GM19025 (cell line): ENCODE measurements at regions not wholly inside any gene's neighbourhood (a gene's known extent, or its start where the extent isn't known, plus 50 kb on each side); places are given as distances from the start of the nearest gene placed in this dataset.
"Not testable (repeated sequence)": the region's sequence is repeated elsewhere in the genome, so short reads cannot be mapped to it uniquely, and the experiment has no call there.

Experiments used
- ATAC-seq: cut with Tn5 transposase; IDR thresholded peaks from one replicate; pipeline ENCODE4 v1.9.1; 2021; ENCODE audit warnings: mild to moderate bottlenecking, low read depth, moderate library complexity; ENCODE audit not compliant: unreplicated experiment

DNA sequence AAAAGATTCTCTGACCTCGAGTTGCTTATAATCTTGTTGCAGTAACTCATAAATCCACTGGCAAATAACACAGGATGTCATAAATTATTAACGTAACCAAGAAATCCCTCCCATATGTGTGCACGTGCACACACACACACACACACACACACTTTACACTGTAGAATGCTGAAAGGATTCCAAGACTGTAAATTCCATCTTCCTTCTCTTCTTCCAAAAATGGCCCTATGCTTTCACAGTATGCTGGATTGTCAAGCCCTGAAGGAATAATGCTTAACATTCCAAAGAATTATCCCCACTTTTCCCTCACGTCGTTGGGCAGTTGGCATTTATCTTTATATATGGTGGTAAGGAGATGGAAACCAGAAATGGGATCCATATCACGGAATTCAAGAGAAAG is 117.5 kb upstream of the CRIM1 start:
- ATAC-seq: no peak

- ATAC-seq: no peak
Measured at GRCh38 chr2:36235882-36236281, 119.7 kb upstream of the CRIM1 start.

DNA sequence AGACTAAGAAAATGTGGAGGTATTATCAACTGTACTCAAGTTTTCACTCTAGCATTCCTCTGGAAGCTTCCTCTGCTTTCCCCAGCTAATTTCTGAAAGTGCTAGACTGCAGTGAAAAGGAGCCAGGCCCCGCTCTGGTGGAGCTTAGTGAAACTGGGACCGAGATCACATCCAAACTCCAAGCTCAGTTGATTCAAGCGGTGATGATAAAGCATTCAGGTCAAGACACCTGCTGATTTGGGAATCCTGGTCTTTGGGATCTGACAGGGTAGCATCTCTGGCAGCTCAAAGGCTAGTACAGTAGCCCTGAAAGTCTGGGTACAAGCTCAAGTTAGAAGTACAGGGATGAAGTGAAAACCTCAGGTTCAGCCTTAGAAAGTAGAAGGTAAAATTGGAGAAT is 120.2 kb upstream of the CRIM1 start:
- ATAC-seq: no peak

- ATAC-seq: no peak
Measured at GRCh38 chr2:36223259-36223658, 132.3 kb upstream of the CRIM1 start.

GRCh38 chr2:36222485-36222884 is 133.1 kb upstream of the CRIM1 start:
- no peak for ATAC-seq

GRCh38 chr2:36214691-36215090 is 140.9 kb upstream of the CRIM1 start:
- ATAC-seq: no peak

DNA sequence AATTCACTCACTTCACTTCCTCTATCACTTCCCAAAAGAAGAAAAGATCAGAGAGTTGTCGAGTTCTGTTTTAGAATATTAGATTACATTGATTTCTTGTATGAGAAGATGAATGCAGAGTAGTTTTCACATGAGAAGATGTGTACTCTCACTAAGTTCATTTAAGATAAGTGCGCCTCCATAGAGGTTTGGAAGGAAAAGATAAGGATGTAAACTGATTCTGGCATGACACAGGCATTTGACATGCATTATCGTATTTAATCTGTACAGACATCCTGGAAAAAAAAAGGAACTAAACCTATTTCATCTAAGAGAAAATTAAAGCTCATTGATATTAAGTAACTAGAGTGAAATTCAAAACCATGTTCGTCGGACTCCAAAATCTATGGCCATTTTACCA is 152.2 kb upstream of the CRIM1 start:
- ATAC-seq: no peak

GRCh38 chr2:36197181-36197971 is 158.2 kb upstream of the CRIM1 start:
- no peak for ATAC-seq

- ATAC-seq: no peak
Measured at GRCh38 chr2:36193680-36194079, 161.9 kb upstream of the CRIM1 start.

DNA sequence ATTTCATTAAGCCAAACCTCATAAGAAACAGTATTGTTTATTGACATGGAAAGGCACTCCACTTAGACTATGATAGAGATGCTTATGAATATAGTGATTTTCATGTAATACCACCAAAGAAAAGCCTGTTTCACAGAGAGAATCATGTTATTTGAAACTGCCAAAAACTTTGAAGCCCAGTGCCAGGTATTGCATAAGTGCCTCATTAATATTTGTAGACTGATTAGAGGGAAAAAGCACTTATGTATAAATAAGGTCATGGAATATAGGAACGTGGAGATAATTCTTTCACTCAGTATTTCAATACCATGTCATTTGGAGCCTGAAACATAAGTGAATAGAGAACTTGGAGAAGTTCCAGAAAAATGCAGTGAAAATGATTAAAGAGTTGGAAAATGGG is 162.6 kb upstream of the CRIM1 start:
- no peak for ATAC-seq

DNA sequence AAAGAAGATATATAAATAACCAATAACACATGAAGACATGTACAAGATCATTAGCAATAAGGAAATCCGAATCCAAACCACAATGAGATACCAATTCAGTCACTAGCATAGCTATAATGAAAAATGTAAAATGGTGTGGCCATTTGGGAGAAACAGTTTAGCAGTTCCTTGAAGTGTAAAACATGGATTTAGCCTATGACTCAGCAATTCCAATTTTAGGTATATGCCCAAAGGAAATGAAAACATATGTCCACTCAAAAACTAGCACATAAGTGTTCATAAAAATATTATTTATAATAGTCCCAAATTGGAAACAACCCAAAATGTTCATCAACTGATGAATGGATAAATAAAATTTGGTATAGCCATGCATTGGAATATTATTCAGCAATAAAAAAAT is 165.5 kb upstream of the CRIM1 start:
- ATAC-seq: no peak

GRCh38 chr2:36185624-36186023 is 170.0 kb upstream of the CRIM1 start:
- no peak for ATAC-seq

GRCh38 chr2:36184848-36185247 is 170.7 kb upstream of the CRIM1 start:
- ATAC-seq: no peak

DNA sequence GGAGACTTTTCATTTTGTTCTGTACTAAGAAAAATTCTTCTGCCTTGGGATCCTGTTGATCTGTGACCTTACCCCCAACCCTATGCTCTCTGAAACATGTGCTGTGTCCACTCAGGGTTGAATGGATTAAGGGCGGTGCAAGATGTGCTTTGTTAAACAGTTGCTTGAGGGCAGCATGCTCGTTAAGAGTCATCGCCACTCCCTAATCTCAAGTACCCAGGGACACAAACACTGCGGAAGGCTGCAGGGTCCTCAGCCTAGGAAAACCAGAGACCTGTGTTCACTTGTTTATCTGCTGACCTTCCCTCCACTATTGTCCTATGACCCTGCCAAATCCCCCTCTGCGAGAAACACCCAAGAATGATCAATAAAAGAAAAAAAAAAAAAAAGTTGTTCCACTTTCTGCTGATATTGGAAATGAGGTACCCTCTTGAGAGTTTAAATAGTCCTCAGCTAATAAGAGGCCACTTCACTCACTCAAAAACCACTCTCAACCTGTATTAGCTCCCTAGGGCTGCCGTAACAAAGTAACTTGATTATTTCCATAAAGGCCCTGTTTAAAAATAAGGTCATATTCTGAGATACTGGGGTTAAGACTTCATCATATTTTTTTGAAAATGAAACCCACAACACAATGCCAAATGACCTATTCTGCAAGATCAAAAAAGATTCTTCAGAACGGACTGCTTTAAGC is 174.6 kb upstream of the CRIM1 start:
- not testable (repeated sequence) for ATAC-seq

DNA sequence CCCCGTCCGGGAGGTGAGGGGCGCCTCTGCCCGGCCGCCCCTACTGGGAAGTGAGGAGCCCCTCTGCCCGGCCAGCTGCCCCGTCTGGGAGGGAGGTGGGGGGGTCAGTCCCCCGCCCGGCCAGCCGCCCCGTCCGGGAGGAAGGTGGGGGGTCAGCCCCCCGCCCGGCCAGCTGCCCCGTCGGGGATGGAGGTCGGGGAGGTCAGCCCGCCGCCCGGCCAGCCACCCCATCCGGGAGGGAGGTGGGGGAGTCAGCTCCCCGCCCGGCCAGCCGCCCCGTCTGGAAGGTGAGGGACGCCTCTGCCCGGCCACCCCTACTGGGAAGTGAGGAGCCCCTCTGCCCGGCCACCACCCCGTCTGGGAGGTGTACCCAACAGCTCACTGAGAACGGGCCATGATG is 175.3 kb upstream of the CRIM1 start:
- ATAC-seq: not testable (repeated sequence)

DNA sequence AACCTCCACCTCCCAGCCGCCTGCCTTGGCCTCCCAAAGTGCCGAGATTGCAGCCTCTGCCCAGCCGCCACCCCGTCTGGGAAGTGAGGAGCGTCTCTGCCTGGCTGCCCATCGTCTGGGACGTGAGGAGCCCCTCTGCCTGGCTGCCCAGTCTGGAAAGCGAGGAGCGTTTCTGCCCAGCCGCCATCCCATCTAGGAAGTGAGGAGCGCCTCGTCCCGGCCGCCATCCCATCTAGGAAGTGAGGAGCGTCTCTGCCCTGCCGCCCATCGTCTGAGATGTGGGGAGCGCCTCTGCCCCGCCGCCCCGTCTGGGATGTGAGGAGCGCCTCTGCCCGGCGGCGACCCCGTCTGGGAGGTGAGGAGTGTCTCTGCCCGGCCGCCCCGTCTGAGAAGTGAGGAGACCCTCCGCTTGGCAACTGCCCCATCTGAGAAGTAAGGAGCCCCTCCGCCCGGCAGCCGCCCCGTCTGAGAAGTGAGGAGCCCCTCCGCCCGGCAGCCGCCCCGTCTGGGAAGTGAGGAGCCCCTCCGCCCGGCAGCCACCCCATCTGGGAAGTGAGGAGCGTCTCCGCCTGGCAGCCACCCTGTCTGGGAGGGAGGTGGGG is 175.8 kb upstream of the CRIM1 start:
- not testable (repeated sequence) for ATAC-seq

GRCh38 chr2:36178384-36178783 is 177.2 kb upstream of the CRIM1 start:
- ATAC-seq: no peak

- ATAC-seq: no peak
Measured at GRCh38 chr2:36177282-36177681, 178.3 kb upstream of the CRIM1 start.

DNA sequence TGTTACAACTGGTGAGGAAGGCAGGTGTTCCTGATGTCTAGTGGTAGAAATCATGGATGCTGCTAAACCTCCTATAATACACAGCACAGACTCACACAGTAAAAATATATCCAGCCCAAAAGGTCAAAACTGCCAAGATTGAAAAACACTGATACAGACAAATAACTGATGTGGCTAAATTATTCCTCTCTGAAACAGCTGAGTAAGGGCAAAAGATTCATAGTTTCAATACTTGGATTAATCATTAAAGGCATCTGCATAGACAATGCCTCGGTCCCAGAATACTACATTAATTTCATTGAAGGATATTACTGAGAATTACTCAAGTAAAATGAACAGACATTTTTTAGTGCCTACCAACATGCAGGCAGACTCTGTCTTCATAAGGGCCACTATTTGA is 180.7 kb upstream of the CRIM1 start:
- ATAC-seq: no peak

DNA sequence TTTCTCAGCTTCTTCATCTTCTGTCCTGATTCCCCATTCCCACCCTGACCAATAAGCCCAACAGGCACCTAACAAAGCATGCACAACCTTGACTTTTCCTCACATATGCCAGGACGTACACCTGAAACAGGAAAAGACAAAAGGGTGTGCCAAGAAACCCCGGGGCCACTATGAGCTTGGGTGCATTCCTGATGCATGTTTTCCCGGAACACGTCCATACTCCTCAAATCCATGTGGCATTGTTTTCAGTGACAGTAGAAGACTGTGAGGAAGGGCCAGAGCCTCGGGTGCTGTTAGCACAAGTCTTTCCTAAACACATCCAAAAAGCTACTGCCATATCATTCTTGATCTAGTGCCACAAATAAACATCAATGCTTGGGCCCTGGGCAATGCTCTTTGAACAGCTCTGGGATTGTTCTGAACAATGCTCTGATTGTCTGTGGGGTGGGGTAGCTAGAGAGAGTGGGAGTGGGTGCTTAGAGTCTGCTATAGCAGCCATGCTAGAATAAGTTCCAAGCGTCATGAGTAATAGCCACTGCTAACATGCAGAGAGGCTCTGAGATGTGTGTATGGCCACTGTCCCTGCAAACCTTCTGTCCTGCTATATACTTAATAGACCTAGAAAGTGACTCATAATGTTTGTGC is 181.7 kb upstream of the CRIM1 start:
- no peak for ATAC-seq

DNA sequence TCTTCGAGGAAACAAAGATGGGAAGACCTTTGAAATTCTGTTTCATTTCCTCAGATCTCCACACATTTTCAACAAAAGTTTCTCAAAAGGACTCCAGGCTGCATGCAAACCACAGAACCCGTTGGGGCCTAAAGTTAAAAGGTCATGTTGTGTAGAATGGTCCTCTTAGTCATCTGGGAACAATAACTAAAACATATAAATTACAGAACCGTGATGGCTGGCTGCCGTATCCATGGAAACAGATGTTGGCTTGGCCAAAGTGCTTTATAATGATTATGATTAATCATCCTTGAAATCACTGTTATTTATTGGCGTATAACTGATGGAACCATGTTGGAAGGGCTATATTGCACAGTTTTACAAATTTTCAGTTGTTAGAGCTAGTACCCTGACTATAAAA is 182.8 kb upstream of the CRIM1 start:
- no peak for ATAC-seq
